ENCODE measurements at regions not wholly inside any gene's neighbourhood (a gene's known extent, or its start where the extent isn't known, plus 50 kb on each side); places are given as distances from the start of the nearest gene placed in this dataset.

GRCh38 chr6:9901376-9901775 is 513.5 kb downstream of the TFAP2A start:
- TF ChIP-seq CTCF (conservative IDR thresholded peaks at IDR 0.05; ENCODE audit: control insufficient read depth, insufficient read depth, low read depth, low read length): no peak
- DNase-seq (ENCODE audit: low read depth): no peak
- no peak overlapping the region for H3K4me3 ChIP-seq (ENCODE audit: control insufficient read depth, low read depth, low read length)

- no peak overlapping the region for H3K4me3 ChIP-seq (ENCODE audit: control insufficient read depth, low read depth, low read length)
- DNase-seq (ENCODE audit: low read depth): no peak
- no peak for TF ChIP-seq CTCF (conservative IDR thresholded peaks at IDR 0.05; ENCODE audit: control insufficient read depth, insufficient read depth, low read depth, low read length)
Measured at GRCh38 chr6:9896806-9897205, 518.1 kb downstream of the TFAP2A start.

GRCh38 chr6:9890893-9891292 is 524.0 kb downstream of the TFAP2A start:
- TF ChIP-seq CTCF (conservative IDR thresholded peaks at IDR 0.05; ENCODE audit: control insufficient read depth, insufficient read depth, low read depth, low read length): no peak
- no peak overlapping the region for H3K4me3 ChIP-seq (ENCODE audit: control insufficient read depth, low read depth, low read length)
- DNase-seq (ENCODE audit: low read depth): no peak

- no peak overlapping the region for H3K4me3 ChIP-seq (ENCODE audit: control insufficient read depth, low read depth, low read length)
- no peak for TF ChIP-seq CTCF (conservative IDR thresholded peaks at IDR 0.05; ENCODE audit: control insufficient read depth, insufficient read depth, low read depth, low read length)
- DNase-seq (ENCODE audit: low read depth): no peak
Measured at GRCh38 chr6:9890469-9890868, 524.4 kb downstream of the TFAP2A start.

GRCh38 chr6:9878535-9878934 is 536.3 kb downstream of the TFAP2A start:
- no peak for TF ChIP-seq CTCF (conservative IDR thresholded peaks at IDR 0.05; ENCODE audit: control insufficient read depth, insufficient read depth, low read depth, low read length)
- no peak overlapping the region for H3K4me3 ChIP-seq (ENCODE audit: control insufficient read depth, low read depth, low read length)

GRCh38 chr6:9875605-9876353 is 539.1 kb downstream of the TFAP2A start:
- H3K4me3 ChIP-seq (ENCODE audit: control insufficient read depth, low read depth, low read length): no peak overlapping the region
- no peak for TF ChIP-seq CTCF (conservative IDR thresholded peaks at IDR 0.05; ENCODE audit: control insufficient read depth, insufficient read depth, low read depth, low read length)
- DNase-seq (ENCODE audit: low read depth): no peak

More at GRCh38 chr6:9878535-9878934, 536.3 kb downstream of the TFAP2A start:
- no peak for DNase-seq (ENCODE audit: low read depth)
